HG03175 (cell line): ENCODE measurements at regions not wholly inside any gene's neighbourhood (a gene's known extent, or its start where the extent isn't known, plus 50 kb on each side); places are given as distances from the start of the nearest gene placed in this dataset.

Experiments used
- ATAC-seq: cut with Tn5 transposase; IDR thresholded peaks from one replicate; pipeline ENCODE4 v1.9.1; 2021; ENCODE audit warnings: mild to moderate bottlenecking, moderate library complexity; ENCODE audit not compliant: unreplicated experiment

GRCh38 chr10:9645404-9645803 lies 1372.3 kb upstream of the CELF2 start:
- no peak for ATAC-seq

- ATAC-seq, result no peak
These were observed 1371.6 kb upstream of the CELF2 start for GRCh38 chr10:9645928-9646600.

GRCh38 chr10:9654261-9654660 lies 1363.4 kb upstream of the CELF2 start:
- ATAC-seq, result no peak

- ATAC-seq, result no peak
These were observed 1361.3 kb upstream of the CELF2 start for GRCh38 chr10:9656386-9656785.

GRCh38 chr10:9656996-9657395 lies 1360.7 kb upstream of the CELF2 start:
- ATAC-seq, result no peak

- ATAC-seq, result no peak
These were observed 1360.1 kb upstream of the CELF2 start for GRCh38 chr10:9657530-9657929.

- no peak for ATAC-seq
These were observed 1349.3 kb upstream of the CELF2 start for GRCh38 chr10:9668411-9668810.

GRCh38 chr10:9670911-9671310 lies 1346.8 kb upstream of the CELF2 start:
- no peak for ATAC-seq

GRCh38 chr10:9681655-9682054 lies 1336.0 kb upstream of the CELF2 start:
- ATAC-seq, result no peak

- ATAC-seq, result no peak
These were observed 1334.9 kb upstream of the CELF2 start for GRCh38 chr10:9682802-9683201.

GRCh38 chr10:9684186-9684585 lies 1333.5 kb upstream of the CELF2 start:
- ATAC-seq, result no peak

- no peak for ATAC-seq
These were observed 1332.1 kb upstream of the CELF2 start for GRCh38 chr10:9685596-9685995.

- no peak for ATAC-seq
These were observed 1329.0 kb upstream of the CELF2 start for GRCh38 chr10:9688711-9689110.

- ATAC-seq, result no peak
These were observed 1310.5 kb upstream of the CELF2 start for GRCh38 chr10:9707216-9707615.

GRCh38 chr10:9709849-9710248 lies 1307.8 kb upstream of the CELF2 start:
- no peak for ATAC-seq

GRCh38 chr10:9712393-9712792 lies 1305.3 kb upstream of the CELF2 start:
- ATAC-seq, result no peak

- no peak for ATAC-seq
These were observed 1298.4 kb upstream of the CELF2 start for GRCh38 chr10:9719246-9719645.

GRCh38 chr10:9733766-9734165 lies 1283.9 kb upstream of the CELF2 start:
- ATAC-seq, result no peak

GRCh38 chr10:9734218-9734617 lies 1283.5 kb upstream of the CELF2 start:
- no peak for ATAC-seq

- ATAC-seq, result no peak
These were observed 1281.9 kb upstream of the CELF2 start for GRCh38 chr10:9735731-9736130.

- ATAC-seq, result no peak
These were observed 1274.0 kb upstream of the CELF2 start for GRCh38 chr10:9743639-9744038.

GRCh38 chr10:9745158-9745557 lies 1272.5 kb upstream of the CELF2 start:
- no peak for ATAC-seq

- no peak for ATAC-seq
These were observed 1260.5 kb upstream of the CELF2 start for GRCh38 chr10:9757176-9757575.
